GM12878 (cell line): ENCODE measurements at regions not wholly inside any gene's neighbourhood (a gene's known extent, or its start where the extent isn't known, plus 50 kb on each side); places are given as distances from the start of the nearest gene placed in this dataset.

Experiments
- ATAC-seq: fragments of 200-7000 bp; cut with Tn5 transposase; 3 replicates; pipeline ENCODE4 v1.9.1; 2020; ENCODE audit warnings: mild to moderate bottlenecking, moderate library complexity
- BruUV-seq: library from RNA; stranded (reverse); fragments of 400-500 nt; replicated peaks from 2 replicates; lab custom pipeline; 2021; lab: Mats Ljungman, UMichigan
- CTCF ChIA-PET: fragments of 300-600 bp; sonication (Branson Sonifier 250); formaldehyde crosslinking; extraction: SDS; loops from one replicate; lab custom pipeline; 2021; ENCODE audit warnings: inconsistent platforms; lab: Yijun Ruan, JAX
- POLR2A ChIA-PET: fragments of 350-600 bp; formaldehyde crosslinking; extraction: SDS; loops from one replicate; lab custom pipeline; 2021; ENCODE audit warnings: inconsistent platforms; lab: Charles Lee
- RAD21 ChIA-PET: fragments of 300-600 bp; sonication (Branson Sonifier 250); formaldehyde crosslinking; loops from one replicate; lab custom pipeline; 2023; ENCODE audit warnings: antibody characterized with exemption; ENCODE audit not compliant: unreplicated experiment; lab: Charles Lee
- SMC1A ChIA-PET: fragments of 300-600 bp; sonication (Branson Sonifier 250); formaldehyde crosslinking; loops from one replicate; lab custom pipeline; 2023; ENCODE audit not compliant: unreplicated experiment, uncharacterized antibody; lab: Charles Lee
- DNase-seq: peaks from one replicate; pipeline ENCODE4 v3.0.0-alpha.2; 2011; ENCODE audit warnings: low read depth, low spot score
- FAIRE-seq: peaks from 3 replicates; lab custom pipeline; 2011; peaks lifted over from hg19 to GRCh38; lab: Jason Lieb, UNC
- H2AFZ ChIP-seq: 2 replicates; pipeline ENCODE4 v1.6.0; 2011; ENCODE audit warnings: low read depth, low read length, control low read depth; ENCODE audit not compliant: control insufficient read depth
- H3K27ac ChIP-seq: 2 replicates; pipeline ENCODE4 v1.5.1; 2011; ENCODE audit warnings: control low read depth; ENCODE audit not compliant: control insufficient read depth, insufficient read depth
- H3K27me3 ChIP-seq, 2 experiments: replicated peaks in 1 of 2; 2 replicates each; pipeline versions ENCODE4 v1.6.0 to v1.6.1; 2011; ENCODE audit warnings: low read length in 1 of 2; ENCODE audit not compliant: control insufficient read depth in 2 of 2, insufficient read depth in 2 of 2
- H3K36me3 ChIP-seq, 2 experiments: 2 replicates each; pipeline ENCODE4 v1.5.1; 2011; ENCODE audit warnings: low read length in 1 of 2; ENCODE audit not compliant: control insufficient read depth in 2 of 2, insufficient read depth in 2 of 2
- H3K4me1 ChIP-seq: 2 replicates; pipeline ENCODE4 v1.6.1; 2011; ENCODE audit warnings: mild to moderate bottlenecking, low read length, moderate library complexity, mixed read lengths; ENCODE audit not compliant: control insufficient read depth, insufficient read depth
- H3K4me2 ChIP-seq: 2 replicates; pipeline ENCODE4 v1.6.0; 2011; ENCODE audit warnings: control low read depth; ENCODE audit not compliant: control insufficient read depth, insufficient read depth
- H3K4me3 ChIP-seq: fragments of 200-600 bp; sonication (generic); 2 replicates; pipeline ENCODE4 v1.5.1; 2016
- H3K79me2 ChIP-seq: 2 replicates; pipeline ENCODE4 v1.6.0; 2011; ENCODE audit warnings: low read length; ENCODE audit not compliant: control insufficient read depth, insufficient read depth
- H3K9ac ChIP-seq: 2 replicates; pipeline ENCODE4 v1.8.0; 2011; ENCODE audit warnings: low read length, control low read depth, mixed read lengths; ENCODE audit not compliant: control insufficient read depth, insufficient read depth
- H3K9me3 ChIP-seq: replicated peaks from 3 replicates; pipeline ENCODE4 v1.5.1; 2011; ENCODE audit warnings: mild to moderate bottlenecking, low read length; ENCODE audit not compliant: control insufficient read depth, insufficient read depth
- H4K20me1 ChIP-seq: 2 replicates; pipeline ENCODE4 v1.6.0; 2011; ENCODE audit not compliant: control insufficient read depth, insufficient read depth
- ASH2L ChIP-seq: fragments of 300-600, 200-600 bp; sonication (generic); IDR thresholded peaks from 2 replicates; pipeline ENCODE4 v1.6.1; 2017; ENCODE audit warnings: low read depth, mild to moderate bottlenecking, borderline replicate concordance
- ETV6 ChIP-seq, 2 experiments: fragments of 450-650 bp in 1 of 2; IDR thresholded peaks in 1 of 2; conservative IDR thresholded peaks in 1 of 2; 2 replicates each; pipeline ENCODE4 v1.6.1; 2014; ENCODE audit warnings: antibody characterized with exemption in 1 of 2, borderline replicate concordance in 1 of 2, low read depth in 1 of 2, mild to moderate bottlenecking in 1 of 2, moderate library complexity in 1 of 2
- KDM1A ChIP-seq: fragments of 200-600 bp; sonication (generic); IDR thresholded peaks from 2 replicates; pipeline ENCODE4 v1.6.1; 2016; ENCODE audit warnings: borderline replicate concordance
- LARP7 ChIP-seq: fragments of 450-650 bp; IDR thresholded peaks from 2 replicates; pipeline ENCODE4 v1.6.1; 2017; ENCODE audit warnings: mild to moderate bottlenecking
- SIN3A ChIP-seq: IDR thresholded peaks from 2 replicates; pipeline ENCODE4 v1.6.1; 2012; ENCODE audit warnings: low read depth, low read length, improper control_type of control experiment
- SPI1 ChIP-seq: IDR thresholded peaks from 2 replicates; pipeline ENCODE4 v1.6.1; 2011; ENCODE audit warnings: low read depth, mild to moderate bottlenecking, low read length, moderate library complexity, borderline replicate concordance; ENCODE audit not compliant: insufficient read depth
- STAT1 ChIP-seq: fragments of 450-650 bp; conservative IDR thresholded peaks from 2 replicates; pipeline ENCODE4 v1.6.1; 2014; ENCODE audit warnings: antibody characterized with exemption, mild to moderate bottlenecking
- STAT3 ChIP-seq: IDR thresholded peaks from 2 replicates; pipeline ENCODE4 v1.6.1; 2011; ENCODE audit warnings: low read depth, low read length, improper control_type of control experiment
- WRNIP1 ChIP-seq: IDR thresholded peaks from 2 replicates; pipeline ENCODE4 v1.6.1; 2011; ENCODE audit warnings: low read depth, low read length, improper control_type of control experiment, borderline replicate concordance
- ZNF384 ChIP-seq: IDR thresholded peaks from 2 replicates; pipeline ENCODE4 v1.6.1; 2012; ENCODE audit warnings: low read depth, mild to moderate bottlenecking, low read length, improper control_type of control experiment, borderline replicate concordance
- WGBS: methylation state at CpG from one replicate; pipeline ENCODE4 v1.1.6; 2016; ENCODE audit warnings: low lambda C conversion rate; ENCODE audit not compliant: insufficient replicate concordance, insufficient coverage; ENCODE audit errors: missing lambda C conversion rate; 5-methylcytosine and 5-hydroxymethylcytosine counted together
- in situ Hi-C: fragments of 300-500 bp; cut with MboI; formaldehyde crosslinking; loops from 9 replicates; pipeline ENCODE4 v1.14.3; 2018; ENCODE audit warnings: mixed read lengths
- intact Hi-C: fragments of 100-400 bp; cut with micrococcal nuclease; formaldehyde crosslinking; loops from one replicate; pipeline ENCODE4 v1.14.2; 2022; ENCODE audit not compliant: unreplicated experiment
- TF ChIP-seq, protein P1 (sequence below): fragments of 450-650 bp; IDR thresholded peaks from 2 replicates; pipeline ENCODE4 v1.6.1; 2014; ENCODE audit warnings: mild to moderate bottlenecking
- TF ChIP-seq, protein P2 (sequence below): fragments of 450-650 bp; IDR thresholded peaks from 2 replicates; pipeline ENCODE4 v1.6.1; 2016; ENCODE audit warnings: mild to moderate bottlenecking, moderate library complexity, borderline replicate concordance
- TF ChIP-seq, protein P3 (sequence below): fragments of 450-650 bp; IDR thresholded peaks from 2 replicates; pipeline ENCODE4 v1.6.1; 2017; ENCODE audit warnings: borderline replicate concordance
- TF ChIP-seq, protein P4 (sequence below): IDR thresholded peaks from 2 replicates; pipeline ENCODE4 v1.6.1; 2011; ENCODE audit warnings: mild to moderate bottlenecking, low read depth, low read length, moderate library complexity; ENCODE audit not compliant: insufficient replicate concordance

DNA sequence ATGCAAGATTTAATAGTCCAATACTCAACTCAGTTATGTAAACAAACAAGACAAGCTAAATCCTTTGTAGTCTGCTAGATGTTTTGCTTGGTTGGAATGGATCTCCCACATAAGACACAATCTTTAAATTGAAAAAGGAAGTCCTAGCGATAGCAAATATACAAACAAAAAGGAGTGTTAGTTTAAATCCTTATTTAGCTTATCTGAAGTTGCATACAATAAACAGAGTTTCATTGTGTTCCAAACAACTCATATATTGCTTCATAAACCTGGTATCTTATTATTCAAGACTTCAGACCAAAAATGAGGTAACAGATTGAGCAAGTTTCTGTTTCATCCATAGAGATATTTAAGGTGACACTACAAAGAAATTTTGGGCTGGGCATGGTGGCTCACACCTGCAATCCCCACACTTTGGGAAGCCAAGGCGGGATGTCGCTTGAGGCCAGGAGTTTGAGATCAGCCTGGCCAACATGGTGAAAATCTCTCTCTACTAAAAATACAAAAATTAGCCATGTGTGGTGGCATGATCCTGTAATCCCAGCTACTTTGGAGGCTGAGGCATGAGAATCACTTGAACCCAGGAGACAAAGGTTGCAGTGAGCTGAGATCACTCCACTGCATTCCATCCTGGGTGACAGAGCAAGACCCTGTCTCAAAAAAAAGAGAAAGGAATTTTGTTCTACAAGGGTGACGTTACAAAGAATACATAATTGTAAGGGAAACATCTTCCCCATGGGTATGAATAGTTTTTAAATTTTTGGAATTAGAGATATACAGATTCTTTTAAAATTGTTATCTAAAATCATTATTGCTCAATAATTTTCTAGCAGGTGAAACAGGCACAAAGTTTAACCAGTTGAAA, 150.5 kb upstream of the L3MBTL4 start:
- in situ Hi-C loops (no loop called here), intact Hi-C loops (no loop called here)
- ChIA-PET RAD21 (no interaction called here), CTCF (interaction anchor here (1.3 kb wide), 1 partner anchor 22 kb away, joined by 3 read pairs; no protein-coding TSS in a partner anchor), SMC1A (no interaction called here), POLR2A (no interaction called here)
- Histone ChIP-seq H3K4me3 (no peak overlapping the region), H3K9ac (no peak overlapping the region), H3K79me2 (no peaks in the 10 kb centered on the region), H3K4me2 (no peak overlapping the region), H3K9me3 (no peaks in the 10 kb centered on the region), H3K27me3 (no peaks in the 10 kb centered on the region), H3K27ac (no peak overlapping the region), H3K4me1 (no peaks in the 10 kb centered on the region), H4K20me1 (no peaks in the 10 kb centered on the region), H2AFZ (no peak overlapping the region), H3K36me3 (no peaks in the 10 kb centered on the region)
- DNase-seq: no peak
- 47% methylated on average over 4 of the region's 4 CpGs for WGBS
- TF ChIP-seq KDM1A (no peak), WRNIP1 (no peak), ZNF384 (no peak), SPI1 (no peak), STAT1 (no peak), ASH2L (no peak), SIN3A (no peak), STAT3 (no peak), ETV6 (conservative IDR thresholded peaks at IDR 0.05 in 1 of 2, IDR thresholded peaks at IDR 0.05 in 1 of 2; ENCODE audit: borderline replicate concordance in 1 of 2, low read depth in 1 of 2) (no peak), LARP7 (no peak)
- TF ChIP-seq, protein P1, sequence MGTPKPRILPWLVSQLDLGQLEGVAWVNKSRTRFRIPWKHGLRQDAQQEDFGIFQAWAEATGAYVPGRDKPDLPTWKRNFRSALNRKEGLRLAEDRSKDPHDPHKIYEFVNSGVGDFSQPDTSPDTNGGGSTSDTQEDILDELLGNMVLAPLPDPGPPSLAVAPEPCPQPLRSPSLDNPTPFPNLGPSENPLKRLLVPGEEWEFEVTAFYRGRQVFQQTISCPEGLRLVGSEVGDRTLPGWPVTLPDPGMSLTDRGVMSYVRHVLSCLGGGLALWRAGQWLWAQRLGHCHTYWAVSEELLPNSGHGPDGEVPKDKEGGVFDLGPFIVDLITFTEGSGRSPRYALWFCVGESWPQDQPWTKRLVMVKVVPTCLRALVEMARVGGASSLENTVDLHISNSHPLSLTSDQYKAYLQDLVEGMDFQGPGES: no peak
- TF ChIP-seq, protein P2, sequence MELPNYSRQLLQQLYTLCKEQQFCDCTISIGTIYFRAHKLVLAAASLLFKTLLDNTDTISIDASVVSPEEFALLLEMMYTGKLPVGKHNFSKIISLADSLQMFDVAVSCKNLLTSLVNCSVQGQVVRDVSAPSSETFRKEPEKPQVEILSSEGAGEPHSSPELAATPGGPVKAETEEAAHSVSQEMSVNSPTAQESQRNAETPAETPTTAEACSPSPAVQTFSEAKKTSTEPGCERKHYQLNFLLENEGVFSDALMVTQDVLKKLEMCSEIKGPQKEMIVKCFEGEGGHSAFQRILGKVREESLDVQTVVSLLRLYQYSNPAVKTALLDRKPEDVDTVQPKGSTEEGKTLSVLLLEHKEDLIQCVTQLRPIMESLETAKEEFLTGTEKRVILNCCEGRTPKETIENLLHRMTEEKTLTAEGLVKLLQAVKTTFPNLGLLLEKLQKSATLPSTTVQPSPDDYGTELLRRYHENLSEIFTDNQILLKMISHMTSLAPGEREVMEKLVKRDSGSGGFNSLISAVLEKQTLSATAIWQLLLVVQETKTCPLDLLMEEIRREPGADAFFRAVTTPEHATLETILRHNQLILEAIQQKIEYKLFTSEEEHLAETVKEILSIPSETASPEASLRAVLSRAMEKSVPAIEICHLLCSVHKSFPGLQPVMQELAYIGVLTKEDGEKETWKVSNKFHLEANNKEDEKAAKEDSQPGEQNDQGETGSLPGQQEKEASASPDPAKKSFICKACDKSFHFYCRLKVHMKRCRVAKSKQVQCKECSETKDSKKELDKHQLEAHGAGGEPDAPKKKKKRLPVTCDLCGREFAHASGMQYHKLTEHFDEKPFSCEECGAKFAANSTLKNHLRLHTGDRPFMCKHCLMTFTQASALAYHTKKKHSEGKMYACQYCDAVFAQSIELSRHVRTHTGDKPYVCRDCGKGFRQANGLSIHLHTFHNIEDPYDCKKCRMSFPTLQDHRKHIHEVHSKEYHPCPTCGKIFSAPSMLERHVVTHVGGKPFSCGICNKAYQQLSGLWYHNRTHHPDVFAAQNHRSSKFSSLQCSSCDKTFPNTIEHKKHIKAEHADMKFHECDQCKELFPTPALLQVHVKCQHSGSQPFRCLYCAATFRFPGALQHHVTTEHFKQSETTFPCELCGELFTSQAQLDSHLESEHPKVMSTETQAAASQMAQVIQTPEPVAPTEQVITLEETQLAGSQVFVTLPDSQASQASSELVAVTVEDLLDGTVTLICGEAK: no peak
- TF ChIP-seq, protein P3, sequence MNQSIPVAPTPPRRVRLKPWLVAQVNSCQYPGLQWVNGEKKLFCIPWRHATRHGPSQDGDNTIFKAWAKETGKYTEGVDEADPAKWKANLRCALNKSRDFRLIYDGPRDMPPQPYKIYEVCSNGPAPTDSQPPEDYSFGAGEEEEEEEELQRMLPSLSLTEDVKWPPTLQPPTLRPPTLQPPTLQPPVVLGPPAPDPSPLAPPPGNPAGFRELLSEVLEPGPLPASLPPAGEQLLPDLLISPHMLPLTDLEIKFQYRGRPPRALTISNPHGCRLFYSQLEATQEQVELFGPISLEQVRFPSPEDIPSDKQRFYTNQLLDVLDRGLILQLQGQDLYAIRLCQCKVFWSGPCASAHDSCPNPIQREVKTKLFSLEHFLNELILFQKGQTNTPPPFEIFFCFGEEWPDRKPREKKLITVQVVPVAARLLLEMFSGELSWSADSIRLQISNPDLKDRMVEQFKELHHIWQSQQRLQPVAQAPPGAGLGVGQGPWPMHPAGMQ: no peak
- TF ChIP-seq, protein P4, sequence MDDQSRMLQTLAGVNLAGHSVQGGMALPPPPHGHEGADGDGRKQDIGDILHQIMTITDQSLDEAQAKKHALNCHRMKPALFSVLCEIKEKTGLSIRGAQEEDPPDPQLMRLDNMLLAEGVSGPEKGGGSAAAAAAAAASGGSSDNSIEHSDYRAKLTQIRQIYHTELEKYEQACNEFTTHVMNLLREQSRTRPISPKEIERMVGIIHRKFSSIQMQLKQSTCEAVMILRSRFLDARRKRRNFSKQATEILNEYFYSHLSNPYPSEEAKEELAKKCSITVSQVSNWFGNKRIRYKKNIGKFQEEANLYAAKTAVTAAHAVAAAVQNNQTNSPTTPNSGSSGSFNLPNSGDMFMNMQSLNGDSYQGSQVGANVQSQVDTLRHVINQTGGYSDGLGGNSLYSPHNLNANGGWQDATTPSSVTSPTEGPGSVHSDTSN: no peak
- FAIRE-seq: no peak
- BruUV-seq: no TSS peak
- no peak for ATAC-seq
